GM12873 (cell line): ENCODE measurements at regions not wholly inside any gene's neighbourhood (a gene's known extent, or its start where the extent isn't known, plus 50 kb on each side); places are given as distances from the start of the nearest gene placed in this dataset.

Experiments
- TF ChIP-seq, protein P1 (sequence below): IDR thresholded peaks from 2 replicates; pipeline ENCODE4 v1.5.1; 2012; ENCODE audit warnings: low read depth, mild to moderate bottlenecking, moderate library complexity, low read length, control low read depth; ENCODE audit not compliant: insufficient read depth; ENCODE audit errors: missing control alignments

DNA sequence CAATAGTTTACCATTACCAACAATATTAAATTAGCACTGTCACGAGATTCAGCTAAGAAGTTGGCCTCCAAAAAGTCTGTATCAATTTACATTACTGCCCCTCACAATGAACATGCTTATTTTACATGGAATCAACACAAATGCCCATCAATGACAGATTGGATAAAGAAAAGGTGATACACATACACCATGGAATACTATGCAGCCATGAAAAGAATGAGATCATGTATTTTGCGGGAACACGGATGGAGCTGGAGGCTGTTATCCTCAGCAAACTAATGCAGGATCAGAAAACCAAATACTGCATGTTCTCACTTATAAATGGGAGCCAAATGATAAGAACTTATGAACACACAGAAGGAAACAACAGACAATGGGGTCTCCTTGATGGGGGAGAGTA is 211.8 kb upstream of the RREB1 start:
- TF ChIP-seq, protein P1, sequence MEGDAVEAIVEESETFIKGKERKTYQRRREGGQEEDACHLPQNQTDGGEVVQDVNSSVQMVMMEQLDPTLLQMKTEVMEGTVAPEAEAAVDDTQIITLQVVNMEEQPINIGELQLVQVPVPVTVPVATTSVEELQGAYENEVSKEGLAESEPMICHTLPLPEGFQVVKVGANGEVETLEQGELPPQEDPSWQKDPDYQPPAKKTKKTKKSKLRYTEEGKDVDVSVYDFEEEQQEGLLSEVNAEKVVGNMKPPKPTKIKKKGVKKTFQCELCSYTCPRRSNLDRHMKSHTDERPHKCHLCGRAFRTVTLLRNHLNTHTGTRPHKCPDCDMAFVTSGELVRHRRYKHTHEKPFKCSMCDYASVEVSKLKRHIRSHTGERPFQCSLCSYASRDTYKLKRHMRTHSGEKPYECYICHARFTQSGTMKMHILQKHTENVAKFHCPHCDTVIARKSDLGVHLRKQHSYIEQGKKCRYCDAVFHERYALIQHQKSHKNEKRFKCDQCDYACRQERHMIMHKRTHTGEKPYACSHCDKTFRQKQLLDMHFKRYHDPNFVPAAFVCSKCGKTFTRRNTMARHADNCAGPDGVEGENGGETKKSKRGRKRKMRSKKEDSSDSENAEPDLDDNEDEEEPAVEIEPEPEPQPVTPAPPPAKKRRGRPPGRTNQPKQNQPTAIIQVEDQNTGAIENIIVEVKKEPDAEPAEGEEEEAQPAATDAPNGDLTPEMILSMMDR: no peak

DNA sequence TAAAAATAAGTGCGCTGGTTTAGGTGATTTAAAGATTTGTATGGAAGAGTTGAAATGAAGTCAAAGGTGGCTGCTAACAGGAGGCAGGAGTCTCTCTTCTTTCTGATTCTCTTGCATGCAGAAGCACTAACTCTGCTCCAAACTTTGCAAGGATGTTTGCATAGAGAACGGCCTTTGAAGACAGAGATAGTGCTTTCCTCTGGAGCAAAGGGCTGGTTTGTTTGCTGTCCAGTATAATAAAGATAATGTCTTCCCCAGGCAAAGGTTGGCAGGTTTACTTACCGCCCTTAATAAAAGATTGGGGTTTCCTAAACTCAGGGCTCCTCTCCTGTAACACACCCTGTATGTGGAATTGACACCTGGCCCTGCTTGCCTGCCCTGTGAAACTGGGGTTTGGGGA is 210.6 kb upstream of the RREB1 start:
- TF ChIP-seq, protein P1: no peak

DNA sequence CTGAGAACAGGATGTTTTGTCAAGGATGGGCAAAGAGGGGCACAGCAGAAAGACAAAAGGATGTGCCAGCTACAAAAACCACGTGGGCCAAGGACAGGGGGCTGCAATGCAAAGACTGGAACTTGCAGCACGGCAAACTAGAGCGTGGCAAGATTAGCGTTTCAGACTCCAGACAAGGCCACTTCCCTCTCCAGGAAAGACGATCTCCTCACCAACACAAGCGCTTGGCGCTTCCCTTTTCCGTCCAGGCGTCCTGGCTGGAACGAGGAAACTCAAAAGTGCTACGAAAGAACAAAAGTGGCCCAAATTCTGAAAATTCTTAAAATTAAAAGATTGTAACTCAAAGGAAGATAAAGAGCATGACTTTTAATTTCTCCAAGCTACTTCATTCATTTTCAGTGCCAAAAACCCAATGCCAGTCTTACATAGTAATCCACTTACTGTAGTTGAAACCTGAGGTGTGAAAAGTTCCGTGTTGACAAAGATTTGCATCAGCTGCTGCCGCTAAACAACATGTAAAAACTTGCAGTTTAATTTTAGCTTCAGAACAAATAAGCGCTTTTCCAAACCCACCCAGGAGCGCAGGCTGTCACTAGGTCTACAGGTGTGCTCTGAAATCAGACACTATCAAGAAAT is 207.1 kb upstream of the RREB1 start:
- TF ChIP-seq, protein P1: no peak

DNA sequence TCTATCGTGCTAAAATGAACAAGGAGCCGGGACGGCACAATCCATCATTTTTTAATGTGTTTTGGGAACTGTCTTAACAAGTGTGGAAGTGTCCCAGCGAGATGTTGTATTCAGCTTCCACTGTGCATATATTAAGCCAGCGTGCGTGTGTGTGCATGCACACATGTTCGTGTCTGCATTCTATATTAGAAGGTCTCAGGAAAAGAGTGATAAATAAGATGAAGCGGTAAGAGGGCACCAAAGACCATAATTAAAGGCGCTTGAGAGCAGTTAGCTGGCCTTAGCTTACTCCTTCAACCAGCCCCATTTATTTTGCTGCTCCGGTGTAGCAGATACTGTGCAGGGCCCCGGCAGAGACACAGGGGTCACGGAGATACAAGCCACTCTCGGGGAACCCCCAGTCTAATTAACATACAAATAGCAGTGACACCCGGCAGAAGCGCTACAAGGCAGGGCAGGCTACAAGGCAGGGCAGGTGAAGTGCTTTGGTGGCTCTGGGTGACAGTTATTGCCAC is 206.5 kb upstream of the RREB1 start:
- TF ChIP-seq, protein P1: no peak

DNA sequence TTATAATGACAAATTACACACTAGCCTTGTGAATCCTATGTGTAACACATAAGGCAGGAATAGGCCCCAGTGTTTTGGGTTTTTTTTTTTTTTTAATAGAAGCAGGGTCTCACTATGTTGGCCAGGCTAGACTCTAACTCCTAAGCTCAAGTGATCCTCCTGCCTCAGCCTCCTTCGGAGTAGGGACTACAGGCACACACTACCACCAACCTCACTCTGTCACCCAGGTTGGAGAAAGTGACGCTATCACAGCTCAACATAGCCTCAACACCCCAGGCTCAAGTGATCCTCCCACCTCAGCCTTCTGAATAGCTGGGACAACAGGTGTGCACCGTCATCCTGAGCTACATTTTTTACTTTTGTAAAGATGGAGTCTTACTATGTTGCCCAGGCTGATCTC is 205.8 kb upstream of the RREB1 start:
- TF ChIP-seq, protein P1: no peak

DNA sequence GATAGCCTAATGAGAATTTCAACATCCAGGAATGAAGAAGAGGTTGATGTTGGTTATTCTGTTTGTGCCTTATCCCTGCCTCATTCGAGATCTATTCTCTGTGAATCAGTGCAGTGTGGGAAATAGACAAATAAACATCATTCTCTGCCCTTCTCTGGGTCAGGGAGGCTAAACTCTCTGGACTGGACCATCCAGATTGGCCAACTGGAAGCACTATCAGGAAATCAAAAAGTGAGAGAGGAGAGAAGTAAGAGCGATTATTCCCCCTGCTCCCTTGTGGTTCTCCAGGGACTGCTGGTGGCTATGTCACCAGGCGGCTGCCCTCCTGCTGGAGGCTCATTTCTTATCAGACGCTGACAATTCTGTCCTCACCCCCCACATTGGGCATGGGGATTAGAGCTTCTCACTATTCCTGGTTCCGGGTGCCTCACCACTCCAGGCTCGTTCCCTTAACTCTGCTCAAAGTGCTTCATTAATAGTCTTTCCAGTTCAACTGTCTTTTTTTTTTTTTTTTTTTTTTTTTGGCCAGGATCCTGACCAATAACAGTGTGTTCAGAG is 201.7 kb upstream of the RREB1 start:
- TF ChIP-seq, protein P1: no peak

DNA sequence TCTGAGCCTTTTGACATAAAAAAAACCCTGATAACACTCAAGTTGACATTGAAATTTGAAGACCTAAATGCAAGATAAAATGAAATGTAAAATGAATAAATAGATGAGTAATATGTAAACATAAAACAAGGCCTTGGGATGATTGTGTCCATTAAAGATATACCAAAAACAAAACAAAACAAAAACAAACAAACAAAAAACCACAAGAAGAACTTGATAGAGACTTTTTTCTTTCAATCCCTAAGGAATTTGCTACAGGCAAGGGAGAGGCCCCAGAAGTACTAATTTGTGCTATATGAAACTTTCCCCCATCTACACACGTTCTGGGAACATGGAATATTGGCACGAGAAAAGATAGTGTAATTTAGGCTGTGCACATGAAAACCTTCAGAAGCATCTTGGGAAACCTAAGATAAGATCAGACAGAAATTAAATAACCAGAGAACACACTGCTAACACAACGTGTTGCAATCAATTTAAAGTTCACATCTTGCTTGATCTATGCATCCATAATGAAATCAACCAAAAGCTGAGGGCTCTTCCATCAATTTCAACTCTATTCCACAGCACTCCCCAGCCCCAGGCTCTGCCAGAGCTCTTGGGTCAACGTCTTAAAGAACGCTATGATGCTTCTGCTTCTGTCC is 201.1 kb upstream of the RREB1 start:
- TF ChIP-seq, protein P1: no peak
